Central memory CD8-positive, alpha-beta T cell (primary cell): ENCODE measurements at regions not wholly inside any gene's neighbourhood (a gene's known extent, or its start where the extent isn't known, plus 50 kb on each side); places are given as distances from the start of the nearest gene placed in this dataset.
"Not testable (repeated sequence)": the region's sequence is repeated elsewhere in the genome, so short reads cannot be mapped to it uniquely, and the experiment has no call there.

Experiments
- ATAC-seq: fragments of 150-1000 bp; cut with Tn5 transposase; replicated peaks from 2 replicates; pipeline ENCODE4 v1.10.0; 2022; ENCODE audit warnings: mild to moderate bottlenecking, moderate FRiP score, moderate number of reproducible peaks; ENCODE audit not compliant: poor library complexity, severe bottlenecking; ENCODE audit errors: extremely low read depth
- DNase-seq, 2 donors: peaks; one replicate each; pipeline ENCODE4 v3.0.0; 2021; ENCODE audit warnings: low spot score in 2 of 2
- H3K27ac Mint-ChIP-seq: one replicate; pipeline ENCODE4 v1.8.0; 2022; ENCODE audit warnings: low read depth, mild to moderate bottlenecking, moderate library complexity, mixed read lengths
- H3K27me3 Mint-ChIP-seq: one replicate; pipeline ENCODE4 v1.8.0; 2022; ENCODE audit warnings: mixed read lengths
- H3K36me3 Mint-ChIP-seq: one replicate; pipeline ENCODE4 v1.8.0; 2022; ENCODE audit warnings: mild to moderate bottlenecking, moderate library complexity, mixed read lengths; ENCODE audit not compliant: insufficient read depth
- H3K4me1 Mint-ChIP-seq: one replicate; pipeline ENCODE4 v1.8.0; 2022; ENCODE audit warnings: mixed read lengths
- H3K4me3 Mint-ChIP-seq: one replicate; pipeline ENCODE4 v1.8.0; 2022; ENCODE audit warnings: mild to moderate bottlenecking, moderate library complexity, mixed read lengths
- H3K9me3 Mint-ChIP-seq: one replicate; pipeline ENCODE4 v1.8.0; 2022; ENCODE audit warnings: mixed read lengths

GRCh38 chr18:22296304-22296703 lies 121.4 kb downstream of the CTAGE1 start:
- DNase-seq (no peak), ATAC-seq (no peak)
- H3K4me1 Mint-ChIP-seq = no peaks in the 10 kb centered on the region
- no peaks in the 10 kb centered on the region for H3K9me3 Mint-ChIP-seq
- no peak overlapping the region for H3K4me3 Mint-ChIP-seq
- no peaks in the 10 kb centered on the region for H3K27me3 Mint-ChIP-seq
- H3K36me3 Mint-ChIP-seq = no peaks in the 10 kb centered on the region
- H3K27ac Mint-ChIP-seq = no peak overlapping the region

GRCh38 chr18:22293417-22293816 lies 124.0 kb downstream of the GATA6 start:
- ATAC-seq (no peak), DNase-seq (no peak)
- H3K4me1 Mint-ChIP-seq = no peaks in the 10 kb centered on the region
- H3K4me3 Mint-ChIP-seq = no peak overlapping the region
- no peaks in the 10 kb centered on the region for H3K9me3 Mint-ChIP-seq
- H3K36me3 Mint-ChIP-seq = no peaks in the 10 kb centered on the region
- no peaks in the 10 kb centered on the region for H3K27me3 Mint-ChIP-seq
- H3K27ac Mint-ChIP-seq = no peak overlapping the region

GRCh38 chr18:22290004-22290403 lies 120.6 kb downstream of the GATA6 start:
- H3K4me1 Mint-ChIP-seq = peaks cover 11% of the 10 kb centered on the region
- no peaks in the 10 kb centered on the region for H3K9me3 Mint-ChIP-seq
- H3K27me3 Mint-ChIP-seq = no peaks in the 10 kb centered on the region
- no peak overlapping the region for H3K4me3 Mint-ChIP-seq
- peaks cover 2% of the 10 kb centered on the region for H3K36me3 Mint-ChIP-seq
- DNase-seq (no peak), ATAC-seq (no peak)
- no peak overlapping the region for H3K27ac Mint-ChIP-seq

GRCh38 chr18:22286585-22286984 lies 117.2 kb downstream of the GATA6 start:
- no peaks in the 10 kb centered on the region for H3K27me3 Mint-ChIP-seq
- peaks cover 10% of the 10 kb centered on the region for H3K36me3 Mint-ChIP-seq
- DNase-seq = no peak
- no peak overlapping the region for H3K4me3 Mint-ChIP-seq
- H3K4me1 Mint-ChIP-seq = peaks cover 25% of the 10 kb centered on the region
- H3K27ac Mint-ChIP-seq = peak overlapping the region; percentile 14
- no peaks in the 10 kb centered on the region for H3K9me3 Mint-ChIP-seq
- ATAC-seq = no peak

- no peak for DNase-seq
- peaks cover 25% of the 10 kb centered on the region for H3K4me1 Mint-ChIP-seq
- ATAC-seq = no peak
- H3K36me3 Mint-ChIP-seq = peaks cover 10% of the 10 kb centered on the region
- H3K9me3 Mint-ChIP-seq = no peaks in the 10 kb centered on the region
- H3K4me3 Mint-ChIP-seq = no peak overlapping the region
- H3K27me3 Mint-ChIP-seq = no peaks in the 10 kb centered on the region
- peak overlapping the region; percentile 14 for H3K27ac Mint-ChIP-seq
Observed at GRCh38 chr18:22285361-22286140, 116.2 kb downstream of the GATA6 start.

- peak overlapping the region; percentile 14 for H3K27ac Mint-ChIP-seq
- no peak for DNase-seq
- H3K4me3 Mint-ChIP-seq = no peak overlapping the region
- ATAC-seq = no peak
- no peaks in the 10 kb centered on the region for H3K9me3 Mint-ChIP-seq
- H3K36me3 Mint-ChIP-seq = peaks cover 10% of the 10 kb centered on the region
- H3K27me3 Mint-ChIP-seq = no peaks in the 10 kb centered on the region
- peaks cover 28% of the 10 kb centered on the region for H3K4me1 Mint-ChIP-seq
Observed at GRCh38 chr18:22284581-22285360, 115.4 kb downstream of the GATA6 start.

GRCh38 chr18:22283855-22284254 lies 114.5 kb downstream of the GATA6 start:
- not testable (repeated sequence) for DNase-seq, ATAC-seq, H3K9me3 Mint-ChIP-seq, H3K4me3 Mint-ChIP-seq, H3K27me3 Mint-ChIP-seq
- peaks cover 12% of the 10 kb centered on the region for H3K36me3 Mint-ChIP-seq
- peaks cover 37% of the 10 kb centered on the region for H3K4me1 Mint-ChIP-seq
- H3K27ac Mint-ChIP-seq = peak overlapping the region; percentile 97

GRCh38 chr18:22283397-22283796 lies 114.0 kb downstream of the GATA6 start:
- peaks cover 12% of the 10 kb centered on the region for H3K36me3 Mint-ChIP-seq
- H3K4me1 Mint-ChIP-seq = peaks cover 39% of the 10 kb centered on the region
- DNase-seq (no peak), ATAC-seq (no peak)
- peak overlapping the region; percentile 97 for H3K27ac Mint-ChIP-seq
- H3K4me3 Mint-ChIP-seq = no peak overlapping the region
- no peaks in the 10 kb centered on the region for H3K27me3 Mint-ChIP-seq
- no peaks in the 10 kb centered on the region for H3K9me3 Mint-ChIP-seq

GRCh38 chr18:22283116-22283395 lies 113.7 kb downstream of the GATA6 start:
- DNase-seq (no peak), ATAC-seq (peak; percentile 18)
- H3K4me1 Mint-ChIP-seq = peaks cover 39% of the 10 kb centered on the region
- H3K36me3 Mint-ChIP-seq = peaks cover 12% of the 10 kb centered on the region
- H3K27ac Mint-ChIP-seq = peak overlapping the region; percentile 97
- no peaks in the 10 kb centered on the region for H3K27me3 Mint-ChIP-seq
- no peaks in the 10 kb centered on the region for H3K9me3 Mint-ChIP-seq
- no peak overlapping the region for H3K4me3 Mint-ChIP-seq

- peak overlapping the region; percentile 97 for H3K27ac Mint-ChIP-seq
- peaks cover 39% of the 10 kb centered on the region for H3K4me1 Mint-ChIP-seq
- DNase-seq (peak; percentile 30 to 69), ATAC-seq (peak; percentile 94)
- H3K36me3 Mint-ChIP-seq = peaks cover 10% of the 10 kb centered on the region
- no peaks in the 10 kb centered on the region for H3K9me3 Mint-ChIP-seq
- H3K4me3 Mint-ChIP-seq = peak overlapping the region; percentile 8
- H3K27me3 Mint-ChIP-seq = no peaks in the 10 kb centered on the region
Observed at GRCh38 chr18:22282311-22283115, 113.1 kb downstream of the GATA6 start.

GRCh38 chr18:22280453-22280750 lies 111.0 kb downstream of the GATA6 start:
- Mint-ChIP-seq H3K27ac (peak overlapping the region; percentile 73), H3K27me3 (no peaks in the 10 kb centered on the region)

GRCh38 chr18:22279741-22280452 lies 110.5 kb downstream of the GATA6 start:
- H3K27me3 Mint-ChIP-seq = no peaks in the 10 kb centered on the region
- ATAC-seq = no peak
- peak overlapping the region; percentile 73 for H3K27ac Mint-ChIP-seq
- no peak for DNase-seq
- H3K4me3 Mint-ChIP-seq = no peak overlapping the region
- H3K4me1 Mint-ChIP-seq = peaks cover 28% of the 10 kb centered on the region
- H3K9me3 Mint-ChIP-seq = no peaks in the 10 kb centered on the region
- peaks cover 10% of the 10 kb centered on the region for H3K36me3 Mint-ChIP-seq

More at GRCh38 chr18:22280453-22280750, 111.0 kb downstream of the GATA6 start:
- no peaks in the 10 kb centered on the region for H3K9me3 Mint-ChIP-seq
- no peak overlapping the region for H3K4me3 Mint-ChIP-seq
- peaks cover 10% of the 10 kb centered on the region for H3K36me3 Mint-ChIP-seq
- ATAC-seq (no peak), DNase-seq (no peak)
- peaks cover 28% of the 10 kb centered on the region for H3K4me1 Mint-ChIP-seq
